ENCODE measurements at regions not wholly inside any gene's neighbourhood (a gene's known extent, or its start where the extent isn't known, plus 50 kb on each side); places are given as distances from the start of the nearest gene placed in this dataset.
A peak's percentile ranks its signal among the peaks of the same experiment; 100 is the strongest.

- Histone ChIP-seq H3K27ac (replicated peaks; ENCODE audit: low read length) (no peak overlapping the region), H2AFZ (ENCODE audit: low read length) (no peak overlapping the region), H3K18ac (ENCODE audit: low read length) (no peak overlapping the region), H4K8ac (ENCODE audit: low read depth, low read length) (no peak overlapping the region), H3K27me3 (ENCODE audit: control insufficient read depth in 3 of 3, insufficient read depth in 3 of 3, low read depth in 1 of 3, low read length in 3 of 3) (no peaks in the 10 kb centered on the region), H2BK5ac (ENCODE audit: low read length) (no peak overlapping the region), H2BK15ac (ENCODE audit: low read length) (no peak overlapping the region), H4K91ac (ENCODE audit: low read depth, low read length, poor library complexity) (no peak overlapping the region), H3K79me1 (ENCODE audit: low read depth, low read length) (no peaks in the 10 kb centered on the region), H2BK120ac (ENCODE audit: low read depth, low read length) (no peak overlapping the region), H3K9ac (ENCODE audit: low read depth, low read length, poor library complexity) (no peak overlapping the region), H3K4ac (ENCODE audit: low read length) (no peak overlapping the region), H3K4me2 (ENCODE audit: insufficient read depth, low read length, poor library complexity, severe bottlenecking) (no peak overlapping the region), H3K4me1 (ENCODE audit: control insufficient read depth in 2 of 2, insufficient read depth in 1 of 2, low read depth in 1 of 2, low read length in 2 of 2) (peaks cover 4 to 10% of the 10 kb centered on the region in 2 donors), H2BK12ac (ENCODE audit: low read length) (no peak overlapping the region), H3K4me3 (ENCODE audit: low read length in 2 of 2) (no peak overlapping the region), H3K14ac (ENCODE audit: low read length) (no peak overlapping the region), H3K9me3 (replicated peaks in 1 of 2; ENCODE audit: control insufficient read depth in 2 of 2, insufficient read depth in 1 of 2, low read depth in 1 of 2, low read length in 2 of 2) (no peaks in the 10 kb centered on the region), H3K23ac (ENCODE audit: low read depth, low read length, poor library complexity) (no peak overlapping the region), H3K36me3 (replicated peaks in 1 of 2; ENCODE audit: control insufficient read depth in 2 of 2, insufficient read depth in 2 of 2, low read length in 2 of 2) (no peaks in the 10 kb centered on the region), H2AK5ac (ENCODE audit: low read depth, low read length) (no peak overlapping the region)
- WGBS, 2 donors (ENCODE audit: extremely low coverage in 2 of 2, insufficient read length in 2 of 2, insufficient replicate concordance in 1 of 2): no CpG with 5 or more reads among the region's 2 CpGs
- no peak for DNase-seq (ENCODE audit: low spot score)
Observed at GRCh38 chr2:5231287-5231686, 460.9 kb upstream of the SOX11 start.

DNA sequence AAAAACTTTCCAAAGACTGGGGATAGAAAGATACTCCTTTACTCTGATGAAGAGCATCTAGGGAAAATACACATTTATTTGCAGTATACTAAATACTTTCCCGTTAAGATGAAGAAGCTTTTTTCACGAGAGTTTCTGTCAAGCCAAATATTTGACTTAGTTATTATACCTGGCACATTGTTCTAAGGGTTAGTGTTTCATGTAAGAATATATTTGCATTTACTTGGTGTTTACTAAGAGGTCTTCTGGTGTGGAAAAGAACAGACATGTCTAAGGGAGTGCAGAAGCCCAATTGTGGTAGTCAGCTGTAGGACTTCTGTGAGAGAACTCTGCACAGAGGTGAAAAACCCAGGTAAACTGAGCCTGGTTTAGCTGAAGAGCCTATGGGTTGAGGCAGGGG is 457.6 kb upstream of the SOX11 start:
- H2BK12ac ChIP-seq (ENCODE audit: low read length): no peak overlapping the region
- H3K4ac ChIP-seq (ENCODE audit: low read length): no peak overlapping the region
- H3K27me3 ChIP-seq (ENCODE audit: control insufficient read depth in 3 of 3, insufficient read depth in 3 of 3, low read depth in 1 of 3, low read length in 3 of 3): no peaks in the 10 kb centered on the region
- no peak overlapping the region for H2AK5ac ChIP-seq (ENCODE audit: low read depth, low read length)
- H4K91ac ChIP-seq (ENCODE audit: low read depth, low read length, poor library complexity): no peak overlapping the region
- H4K8ac ChIP-seq (ENCODE audit: low read depth, low read length): no peak overlapping the region
- H3K23ac ChIP-seq (ENCODE audit: low read depth, low read length, poor library complexity): no peak overlapping the region
- H3K18ac ChIP-seq (ENCODE audit: low read length): no peak overlapping the region
- no peaks in the 10 kb centered on the region for H3K9me3 ChIP-seq (replicated peaks in 1 of 2; ENCODE audit: control insufficient read depth in 2 of 2, insufficient read depth in 1 of 2, low read depth in 1 of 2, low read length in 2 of 2)
- H2BK120ac ChIP-seq (ENCODE audit: low read depth, low read length): no peak overlapping the region
- H3K14ac ChIP-seq (ENCODE audit: low read length): no peak overlapping the region
- no peak overlapping the region for H3K27ac ChIP-seq (replicated peaks; ENCODE audit: low read length)
- no peak overlapping the region for H2BK5ac ChIP-seq (ENCODE audit: low read length)
- H2AFZ ChIP-seq (ENCODE audit: low read length): no peak overlapping the region
- H3K4me3 ChIP-seq (ENCODE audit: low read length in 2 of 2): no peak overlapping the region
- H3K79me1 ChIP-seq (ENCODE audit: low read depth, low read length): no peaks in the 10 kb centered on the region
- WGBS, 2 donors (ENCODE audit: extremely low coverage in 2 of 2, insufficient read length in 2 of 2, insufficient replicate concordance in 1 of 2): no CpG with 5 or more reads among the region's 2 CpGs
- DNase-seq (ENCODE audit: low spot score): no peak
- peaks cover 4 to 10% of the 10 kb centered on the region in 2 donors for H3K4me1 ChIP-seq (ENCODE audit: control insufficient read depth in 2 of 2, insufficient read depth in 1 of 2, low read depth in 1 of 2, low read length in 2 of 2)
- peak overlapping the region; percentile 15 for H2BK15ac ChIP-seq (ENCODE audit: low read length)
- no peaks in the 10 kb centered on the region for H3K36me3 ChIP-seq (replicated peaks in 1 of 2; ENCODE audit: control insufficient read depth in 2 of 2, insufficient read depth in 2 of 2, low read length in 2 of 2)
- H3K4me2 ChIP-seq (ENCODE audit: insufficient read depth, low read length, poor library complexity, severe bottlenecking): no peak overlapping the region
- no peak overlapping the region for H3K9ac ChIP-seq (ENCODE audit: low read depth, low read length, poor library complexity)

DNA sequence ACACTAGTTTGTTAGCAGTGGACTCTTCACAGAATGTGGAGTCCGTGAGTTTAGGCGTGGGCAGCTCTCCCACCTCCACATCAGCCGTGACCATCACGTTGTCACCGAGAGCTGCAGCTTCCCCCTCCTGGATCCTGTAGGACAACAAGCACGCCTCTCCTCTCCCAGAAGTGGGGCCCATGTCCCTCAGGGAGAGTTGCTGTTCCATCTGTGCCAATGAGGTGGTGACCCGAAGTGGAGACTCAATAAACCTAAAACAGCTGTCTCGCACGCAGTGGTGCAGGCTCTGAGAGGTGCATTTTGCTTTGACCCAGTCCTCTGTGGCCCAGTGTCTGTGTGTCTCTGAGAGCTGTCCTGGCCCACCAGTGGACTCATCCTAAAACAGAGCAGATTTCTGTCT is 456.5 kb upstream of the SOX11 start:
- no peak overlapping the region for H2BK12ac ChIP-seq (ENCODE audit: low read length)
- no peak overlapping the region for H3K9ac ChIP-seq (ENCODE audit: low read depth, low read length, poor library complexity)
- H2BK5ac ChIP-seq (ENCODE audit: low read length): no peak overlapping the region
- H3K4me3 ChIP-seq (ENCODE audit: low read length in 2 of 2): no peak overlapping the region
- no peak overlapping the region for H3K27ac ChIP-seq (replicated peaks; ENCODE audit: low read length)
- no peak for DNase-seq (ENCODE audit: low spot score)
- peak overlapping the region; percentile 4 for H2BK15ac ChIP-seq (ENCODE audit: low read length)
- peak overlapping the region; percentile 13 for H3K18ac ChIP-seq (ENCODE audit: low read length)
- H3K36me3 ChIP-seq (replicated peaks in 1 of 2; ENCODE audit: control insufficient read depth in 2 of 2, insufficient read depth in 2 of 2, low read length in 2 of 2): no peaks in the 10 kb centered on the region
- no peak overlapping the region for H4K91ac ChIP-seq (ENCODE audit: low read depth, low read length, poor library complexity)
- peaks cover 4 to 8% of the 10 kb centered on the region in 2 donors for H3K4me1 ChIP-seq (ENCODE audit: control insufficient read depth in 2 of 2, insufficient read depth in 1 of 2, low read depth in 1 of 2, low read length in 2 of 2)
- no peak overlapping the region for H3K4ac ChIP-seq (ENCODE audit: low read length)
- no peaks in the 10 kb centered on the region for H3K9me3 ChIP-seq (replicated peaks in 1 of 2; ENCODE audit: control insufficient read depth in 2 of 2, insufficient read depth in 1 of 2, low read depth in 1 of 2, low read length in 2 of 2)
- no peak overlapping the region for H2AK5ac ChIP-seq (ENCODE audit: low read depth, low read length)
- no peaks in the 10 kb centered on the region for H3K79me1 ChIP-seq (ENCODE audit: low read depth, low read length)
- H2AFZ ChIP-seq (ENCODE audit: low read length): peak overlapping the region; percentile 85
- no peak overlapping the region for H3K4me2 ChIP-seq (ENCODE audit: insufficient read depth, low read length, poor library complexity, severe bottlenecking)
- no CpG with 5 or more reads among the region's 9 CpGs for WGBS, 2 donors (ENCODE audit: extremely low coverage in 2 of 2, insufficient read length in 2 of 2, insufficient replicate concordance in 1 of 2)
- no peaks in the 10 kb centered on the region for H3K27me3 ChIP-seq (ENCODE audit: control insufficient read depth in 3 of 3, insufficient read depth in 3 of 3, low read depth in 1 of 3, low read length in 3 of 3)
- H2BK120ac ChIP-seq (ENCODE audit: low read depth, low read length): no peak overlapping the region
- no peak overlapping the region for H4K8ac ChIP-seq (ENCODE audit: low read depth, low read length)
- no peak overlapping the region for H3K23ac ChIP-seq (ENCODE audit: low read depth, low read length, poor library complexity)
- H3K14ac ChIP-seq (ENCODE audit: low read length): no peak overlapping the region

DNA sequence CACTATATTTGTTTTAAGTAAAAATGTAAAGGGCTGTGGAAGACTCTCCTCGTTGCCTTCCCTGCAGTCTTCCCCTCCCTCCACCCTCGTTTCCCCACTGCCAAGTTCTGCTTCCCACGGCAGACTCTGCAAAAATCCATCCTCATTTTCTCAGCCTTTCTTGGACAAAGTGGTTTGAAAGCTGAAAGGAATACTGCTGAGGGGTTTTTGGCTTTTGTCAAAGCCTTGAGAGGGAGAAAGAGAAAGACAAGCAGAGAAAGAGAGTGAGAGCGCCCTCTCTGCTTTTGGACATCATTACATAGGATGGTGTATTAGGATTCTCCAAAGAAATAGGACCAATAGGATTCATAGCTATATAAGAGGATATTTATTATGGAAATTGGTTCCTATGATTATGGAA is 455.9 kb upstream of the SOX11 start:
- no CpG with 5 or more reads among the region's 4 CpGs for WGBS, 2 donors (ENCODE audit: extremely low coverage in 2 of 2, insufficient read length in 2 of 2, insufficient replicate concordance in 1 of 2)
- Histone ChIP-seq H2BK5ac (ENCODE audit: low read length) (no peak overlapping the region), H3K79me1 (ENCODE audit: low read depth, low read length) (no peaks in the 10 kb centered on the region), H3K9me3 (replicated peaks in 1 of 2; ENCODE audit: control insufficient read depth in 2 of 2, insufficient read depth in 1 of 2, low read depth in 1 of 2, low read length in 2 of 2) (no peaks in the 10 kb centered on the region), H3K27me3 (ENCODE audit: control insufficient read depth in 3 of 3, insufficient read depth in 3 of 3, low read depth in 1 of 3, low read length in 3 of 3) (no peaks in the 10 kb centered on the region), H3K4me1 (ENCODE audit: control insufficient read depth in 2 of 2, insufficient read depth in 1 of 2, low read depth in 1 of 2, low read length in 2 of 2) (peaks cover 4 to 6% of the 10 kb centered on the region in 2 donors), H2BK15ac (ENCODE audit: low read length) (no peak overlapping the region), H3K36me3 (replicated peaks in 1 of 2; ENCODE audit: control insufficient read depth in 2 of 2, insufficient read depth in 2 of 2, low read length in 2 of 2) (no peaks in the 10 kb centered on the region), H2AFZ (ENCODE audit: low read length) (peak overlapping the region; percentile 85), H3K14ac (ENCODE audit: low read length) (no peak overlapping the region), H3K27ac (replicated peaks; ENCODE audit: low read length) (no peak overlapping the region), H4K91ac (ENCODE audit: low read depth, low read length, poor library complexity) (no peak overlapping the region), H2BK120ac (ENCODE audit: low read depth, low read length) (no peak overlapping the region), H3K18ac (ENCODE audit: low read length) (no peak overlapping the region), H3K4ac (ENCODE audit: low read length) (no peak overlapping the region), H2BK12ac (ENCODE audit: low read length) (no peak overlapping the region), H2AK5ac (ENCODE audit: low read depth, low read length) (no peak overlapping the region), H3K9ac (ENCODE audit: low read depth, low read length, poor library complexity) (no peak overlapping the region), H3K4me3 (ENCODE audit: low read length in 2 of 2) (no peak overlapping the region), H3K4me2 (ENCODE audit: insufficient read depth, low read length, poor library complexity, severe bottlenecking) (no peak overlapping the region), H3K23ac (ENCODE audit: low read depth, low read length, poor library complexity) (no peak overlapping the region), H4K8ac (ENCODE audit: low read depth, low read length) (no peak overlapping the region)
- peak; percentile 30 for DNase-seq (ENCODE audit: low spot score)
